DND-41 (cell line): ENCODE measurements at regions not wholly inside any gene's neighbourhood (a gene's known extent, or its start where the extent isn't known, plus 50 kb on each side); places are given as distances from the start of the nearest gene placed in this dataset.

Experiments
- EZH2 ChIP-seq: IDR thresholded peaks from 3 replicates; pipeline ENCODE4 v1.6.1; 2012; ENCODE audit warnings: borderline replicate concordance, low read depth, mild to moderate bottlenecking, moderate library complexity, low read length, inconsistent platforms; ENCODE audit not compliant: severe bottlenecking
- TF ChIP-seq, protein P1 (sequence below): IDR thresholded peaks from 2 replicates; pipeline ENCODE4 v1.5.1; 2012; ENCODE audit warnings: borderline replicate concordance, low read length, moderate library complexity, mild to moderate bottlenecking; ENCODE audit not compliant: poor library complexity, severe bottlenecking; ENCODE audit errors: extremely low read depth

GRCh38 chr3:125675791-125676190 lies 80.5 kb upstream of the OSBPL11 start:
- TF ChIP-seq, protein P1, sequence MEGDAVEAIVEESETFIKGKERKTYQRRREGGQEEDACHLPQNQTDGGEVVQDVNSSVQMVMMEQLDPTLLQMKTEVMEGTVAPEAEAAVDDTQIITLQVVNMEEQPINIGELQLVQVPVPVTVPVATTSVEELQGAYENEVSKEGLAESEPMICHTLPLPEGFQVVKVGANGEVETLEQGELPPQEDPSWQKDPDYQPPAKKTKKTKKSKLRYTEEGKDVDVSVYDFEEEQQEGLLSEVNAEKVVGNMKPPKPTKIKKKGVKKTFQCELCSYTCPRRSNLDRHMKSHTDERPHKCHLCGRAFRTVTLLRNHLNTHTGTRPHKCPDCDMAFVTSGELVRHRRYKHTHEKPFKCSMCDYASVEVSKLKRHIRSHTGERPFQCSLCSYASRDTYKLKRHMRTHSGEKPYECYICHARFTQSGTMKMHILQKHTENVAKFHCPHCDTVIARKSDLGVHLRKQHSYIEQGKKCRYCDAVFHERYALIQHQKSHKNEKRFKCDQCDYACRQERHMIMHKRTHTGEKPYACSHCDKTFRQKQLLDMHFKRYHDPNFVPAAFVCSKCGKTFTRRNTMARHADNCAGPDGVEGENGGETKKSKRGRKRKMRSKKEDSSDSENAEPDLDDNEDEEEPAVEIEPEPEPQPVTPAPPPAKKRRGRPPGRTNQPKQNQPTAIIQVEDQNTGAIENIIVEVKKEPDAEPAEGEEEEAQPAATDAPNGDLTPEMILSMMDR = no peak
- TF ChIP-seq EZH2 = no peak
